ENCODE measurements at regions not wholly inside any gene's neighbourhood (a gene's known extent, or its start where the extent isn't known, plus 50 kb on each side); places are given as distances from the start of the nearest gene placed in this dataset.
"Not testable (repeated sequence)": the region's sequence is repeated elsewhere in the genome, so short reads cannot be mapped to it uniquely, and the experiment has no call there.

- DNase-seq, result peak; percentile 63
These were observed 81.8 kb upstream of the CREB5 start for GRCh38 chr7:28330384-28331070.

- no peak for DNase-seq
These were observed 80.3 kb upstream of the CREB5 start for GRCh38 chr7:28332046-28332445.

GRCh38 chr7:28333548-28333947 is 78.8 kb upstream of the CREB5 start:
- not testable (repeated sequence) for DNase-seq

DNA sequence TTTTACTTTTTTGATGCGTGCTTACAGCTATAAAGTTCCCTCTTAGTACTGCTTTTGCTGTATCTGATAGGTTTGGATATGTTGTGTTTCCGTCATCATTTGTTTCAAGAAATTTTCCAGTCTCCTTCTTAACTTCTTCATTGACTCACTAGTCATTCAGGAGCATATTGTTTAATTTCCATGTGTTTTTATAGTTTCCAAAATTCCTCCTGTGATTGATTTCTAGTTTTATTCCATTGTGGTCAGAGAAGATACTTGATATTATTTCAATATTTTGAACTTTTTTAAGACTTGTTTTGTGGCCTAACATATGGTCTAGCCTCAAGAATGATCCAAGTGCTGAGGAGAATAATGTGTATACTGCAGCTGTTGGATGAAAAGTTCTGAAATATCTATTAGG is 75.5 kb upstream of the CREB5 start:
- no peak for DNase-seq

GRCh38 chr7:28338041-28338440 is 74.3 kb upstream of the CREB5 start:
- DNase-seq, result no peak

DNA sequence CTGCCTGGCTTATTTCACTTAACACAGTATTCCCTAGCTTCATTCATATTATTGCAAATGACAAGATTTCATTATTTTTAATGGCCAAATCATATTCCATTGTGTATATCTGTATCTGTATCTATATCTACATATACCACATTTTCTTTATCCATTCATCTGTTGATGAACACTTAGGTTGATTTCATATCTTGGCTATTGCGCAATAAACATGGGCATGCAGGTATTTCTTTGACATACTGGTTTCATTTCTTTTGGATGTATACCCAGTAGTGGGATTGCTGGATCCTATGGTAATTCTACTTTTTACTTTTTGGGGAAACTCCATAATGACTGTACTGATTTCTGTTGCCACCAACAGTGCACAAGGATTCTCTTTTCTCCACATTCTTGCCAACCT is 68.9 kb upstream of the CREB5 start:
- no peak for DNase-seq

DNA sequence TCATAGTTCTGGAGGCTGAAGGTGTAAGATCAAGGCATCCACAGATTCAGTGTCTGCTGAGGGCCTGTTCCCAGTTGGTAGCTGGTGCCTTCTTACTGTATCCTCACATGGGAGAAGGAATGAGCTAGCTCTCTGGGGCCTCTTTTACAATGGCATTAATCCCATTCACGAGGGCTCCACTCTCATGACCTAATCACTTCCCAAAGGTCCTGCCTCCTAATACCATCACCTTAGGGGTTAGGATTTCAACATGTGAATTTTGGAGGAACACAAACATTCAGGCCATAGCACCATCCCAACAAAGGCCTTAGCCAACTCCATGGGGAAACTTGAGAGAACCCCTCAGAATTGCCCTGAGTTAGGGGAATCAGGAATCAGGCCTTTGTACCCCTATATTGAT is 66.1 kb upstream of the CREB5 start:
- DNase-seq, result no peak

GRCh38 chr7:28346676-28347363 is 65.5 kb upstream of the CREB5 start:
- no peak for DNase-seq

DNA sequence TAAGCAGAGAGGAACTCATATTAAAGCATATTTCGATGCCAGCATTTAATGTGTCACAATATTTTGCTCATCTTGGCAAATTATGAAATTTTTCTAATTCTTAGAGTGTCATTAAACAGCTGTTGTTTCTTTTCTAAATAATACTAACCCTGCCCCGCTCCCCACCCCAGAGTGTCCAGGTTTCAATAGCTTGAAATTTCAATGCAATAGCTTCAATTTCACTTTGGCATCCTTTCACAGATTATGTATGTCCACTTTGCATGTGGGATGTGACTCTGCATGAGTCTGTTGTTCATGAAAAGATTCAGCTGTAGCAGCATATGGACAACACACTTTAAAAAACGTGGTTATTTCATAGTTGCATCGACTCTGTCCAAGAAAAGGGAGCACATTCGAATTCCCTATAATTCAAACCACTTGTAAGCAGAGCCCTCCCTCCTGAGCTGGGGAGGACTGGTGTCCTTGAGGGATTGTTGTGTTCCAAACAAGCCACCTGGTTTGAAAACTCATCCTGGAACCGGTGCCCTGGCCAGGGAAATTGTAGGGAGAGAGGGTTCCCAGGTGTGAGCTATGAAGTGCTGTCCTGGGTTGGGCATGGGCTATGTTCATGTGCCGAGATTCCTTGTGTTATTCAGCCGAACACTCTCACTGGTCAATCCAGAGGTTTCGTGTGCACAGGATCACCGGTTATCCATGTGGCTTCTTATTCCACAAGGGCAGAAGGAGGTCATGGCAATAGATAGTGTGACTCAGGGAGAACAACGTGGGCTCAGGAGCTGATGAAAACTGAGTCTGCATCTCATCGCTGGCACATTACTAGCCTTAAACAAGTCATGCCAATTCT is 64.6 kb upstream of the CREB5 start:
- DNase-seq, result no peak

DNA sequence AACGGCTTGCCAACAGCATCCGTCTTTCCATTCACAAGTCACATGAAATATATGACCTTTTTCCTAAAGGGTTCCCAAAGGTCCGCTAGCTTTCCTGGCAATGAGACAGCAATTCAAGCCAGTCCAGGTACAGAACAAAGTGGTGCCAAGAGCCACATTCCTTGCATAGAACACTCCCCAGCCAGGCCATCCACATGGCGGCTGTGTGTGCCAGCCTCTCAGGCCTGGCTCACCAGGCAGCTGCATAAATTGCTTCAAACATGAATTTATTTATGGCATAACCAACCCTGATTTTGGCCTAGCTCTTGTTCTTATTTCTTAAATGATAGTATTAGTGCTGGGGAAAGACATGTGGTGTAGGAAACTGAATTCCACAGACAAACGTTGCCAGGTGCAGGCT is 63.7 kb upstream of the CREB5 start:
- DNase-seq, result no peak

DNA sequence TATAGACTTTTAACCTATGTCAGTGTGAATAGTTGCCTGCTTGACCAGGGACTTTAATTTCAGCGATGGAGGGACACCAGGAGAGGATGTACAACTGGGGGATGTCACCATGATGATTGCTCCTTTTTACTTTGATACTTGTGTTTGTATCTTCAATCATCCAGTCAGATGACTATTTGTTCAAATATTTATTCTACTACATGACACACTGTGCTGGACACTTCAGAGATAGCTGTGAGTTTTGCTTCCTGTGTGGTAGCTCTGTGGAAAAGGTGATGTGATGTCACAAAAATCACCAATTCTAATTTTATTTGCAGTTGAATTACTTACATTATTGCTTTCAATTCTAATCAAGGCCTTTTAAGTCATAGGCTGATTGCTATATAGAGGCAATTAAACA is 62.7 kb upstream of the CREB5 start:
- DNase-seq, result no peak

DNA sequence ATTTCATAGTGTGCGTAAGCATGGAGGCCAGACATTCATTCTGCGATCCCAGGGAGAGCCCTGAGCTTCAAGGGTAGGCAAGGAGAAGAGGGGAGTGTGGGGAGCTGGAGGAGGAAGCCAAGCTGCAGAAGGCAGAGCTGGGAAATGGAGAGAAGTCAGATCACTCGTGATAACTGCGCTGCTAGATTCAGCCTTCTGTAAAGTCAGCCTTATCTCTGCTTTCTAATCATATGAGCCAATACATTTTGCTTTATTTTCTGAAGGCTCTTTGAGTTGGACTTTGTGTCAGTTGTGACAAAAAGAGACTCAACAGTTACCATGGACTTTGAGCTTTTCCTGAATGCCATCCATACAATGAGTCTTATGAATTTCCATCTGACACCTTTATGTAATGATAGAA is 61.7 kb upstream of the CREB5 start:
- no peak for DNase-seq

DNA sequence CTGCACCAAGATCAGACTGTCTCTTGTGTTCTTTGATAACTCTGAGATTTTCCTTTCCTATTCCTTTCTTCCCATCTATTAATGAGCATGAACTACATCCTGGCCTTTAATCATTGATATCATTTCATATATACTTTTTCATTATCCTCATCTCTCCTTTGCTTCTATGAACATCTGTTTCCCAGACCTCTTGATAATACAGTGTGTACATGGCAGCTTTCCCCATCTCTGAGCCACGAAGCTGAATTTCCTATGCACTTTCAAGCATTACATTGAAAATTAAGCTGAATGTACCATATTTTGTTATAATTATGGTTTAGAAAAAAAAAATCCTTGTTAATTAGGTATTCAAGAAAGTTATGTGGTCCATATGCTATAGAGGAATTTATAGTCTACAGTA is 60.9 kb upstream of the CREB5 start:
- no peak for DNase-seq

DNA sequence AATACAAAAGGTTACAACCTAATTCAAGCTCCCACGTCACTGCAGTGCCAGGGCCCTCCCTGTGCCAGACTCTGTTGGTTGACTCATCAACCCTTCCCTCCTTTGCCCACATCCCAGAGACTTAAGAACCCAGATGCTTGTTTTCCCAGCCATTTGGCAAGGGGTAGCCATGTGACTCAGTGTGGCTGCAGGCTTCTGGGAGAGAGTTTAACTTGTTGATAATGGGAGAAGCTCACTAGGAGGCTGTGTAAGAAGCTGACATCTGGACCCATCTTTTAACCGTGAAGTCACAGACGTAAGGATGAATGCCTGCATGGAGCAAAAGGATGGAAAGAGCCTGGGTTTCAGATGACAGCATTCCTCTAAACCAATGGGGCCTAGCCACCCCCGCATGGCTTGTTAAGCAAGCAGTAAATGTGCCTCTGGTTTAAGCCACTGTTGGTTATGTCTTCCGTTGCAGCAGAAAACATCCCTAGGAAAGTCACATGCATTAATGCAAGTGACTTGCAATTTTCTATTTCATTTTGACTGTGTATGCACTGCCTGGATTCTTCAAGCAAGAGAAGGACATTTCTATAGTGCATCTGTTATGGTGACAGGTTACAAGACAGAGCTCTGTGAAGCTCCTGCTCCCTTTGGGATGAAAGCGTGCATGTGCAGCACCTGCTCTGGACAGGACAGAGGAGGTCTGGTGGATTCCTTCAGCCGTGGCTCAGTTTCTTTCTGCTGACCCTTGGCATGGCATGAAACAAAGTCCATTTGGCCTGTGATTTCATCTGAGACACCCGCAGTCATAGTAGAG is 57.5 kb upstream of the CREB5 start:
- DNase-seq, result no peak

DNA sequence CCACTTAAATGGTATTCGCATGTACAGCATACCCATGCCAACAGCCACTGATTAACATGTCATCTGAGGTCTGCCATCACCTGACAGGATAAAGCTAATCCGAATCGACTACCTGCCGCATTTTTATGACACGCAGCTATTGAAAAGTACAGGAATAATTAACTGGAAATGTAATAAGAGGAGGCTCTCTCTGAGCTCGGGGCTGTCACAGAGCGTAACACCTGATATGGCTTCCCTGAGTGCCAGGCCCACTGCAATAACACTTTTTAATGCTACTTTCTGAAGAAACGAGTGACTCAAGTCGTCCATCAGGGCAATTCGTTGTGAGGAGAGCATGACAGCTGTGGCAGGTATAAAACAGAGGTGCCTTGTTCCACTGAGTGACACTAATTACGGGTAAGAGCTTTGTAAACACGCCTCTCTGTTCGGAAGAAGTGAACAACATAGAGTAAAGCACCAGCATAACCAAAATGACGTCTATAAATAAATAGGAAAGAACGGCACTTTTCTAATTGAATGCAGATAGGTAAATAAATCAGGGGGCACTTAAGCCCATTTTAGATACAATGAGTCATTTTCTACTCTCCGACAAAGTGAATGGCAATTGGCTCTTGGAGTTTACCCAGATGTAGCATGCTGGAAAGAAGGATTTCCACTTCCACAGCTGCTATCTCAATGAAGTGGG is 56.5 kb upstream of the CREB5 start:
- DNase-seq, result no peak

DNA sequence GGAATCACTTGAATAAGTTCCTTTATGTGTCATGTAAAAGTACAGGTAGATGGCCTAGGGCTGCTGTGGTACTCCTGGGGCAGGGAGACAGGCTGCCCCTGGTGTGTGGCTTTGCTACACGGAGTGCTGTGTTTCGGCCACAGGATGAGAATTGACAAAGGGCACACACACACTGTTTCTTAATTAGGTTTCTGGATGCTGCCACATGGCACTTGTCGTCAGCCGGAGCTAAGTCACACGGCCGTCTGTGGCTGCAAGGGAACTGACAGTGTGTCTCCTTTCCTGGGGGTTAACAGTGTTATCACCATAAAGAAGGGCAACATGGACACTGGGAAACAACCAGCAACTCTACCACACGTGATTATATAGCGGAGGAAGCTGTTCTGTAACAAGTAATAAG is 55.7 kb upstream of the CREB5 start:
- no peak for DNase-seq

GRCh38 chr7:28358423-28358868 is 53.9 kb upstream of the CREB5 start:
- DNase-seq, result no peak

GRCh38 chr7:28360739-28361138 is 51.6 kb upstream of the CREB5 start:
- DNase-seq, result no peak

- no peak for DNase-seq
These were observed 50.8 kb upstream of the CREB5 start for GRCh38 chr7:28361551-28361950.

- no peak for DNase-seq
These were observed 50.1 kb upstream of the CREB5 start for GRCh38 chr7:28362182-28362581.

Measured in inflammatory macrophage treated with lipopolysaccharide for 4 hours (primary cell).